ENCODE measurements at regions not wholly inside any gene's neighbourhood (a gene's known extent, or its start where the extent isn't known, plus 50 kb on each side); places are given as distances from the start of the nearest gene placed in this dataset.

GRCh38 chr1:88284666-88285366, 399.3 kb upstream of the PKN2 start:
- no peaks in the 10 kb centered on the region for H3K36me3 ChIP-seq
- H3K27ac ChIP-seq, result no peak overlapping the region
- DNase-seq (no peak), ATAC-seq (no peak)
- H3K9me3 ChIP-seq, result no peaks in the 10 kb centered on the region
- H3K4me3 ChIP-seq, result no peak overlapping the region
- no peaks in the 10 kb centered on the region for H3K4me1 ChIP-seq
- intact Hi-C loops (cut with DNase I; ENCODE audit: low total_unique reads) (no loop called here), in situ Hi-C loops (cut with MboI; ENCODE audit: low sequenced_read_pairs in 4 of 4) (no loop called here)
- no peak for TF ChIP-seq CTCF (IDR thresholded peaks at IDR 0.05 in 4 of 5, conservative IDR thresholded peaks at IDR 0.05 in 1 of 5)
- no peak for TF ChIP-seq POLR2A (IDR thresholded peaks at IDR 0.05)
- no peaks in the 10 kb centered on the region for H3K27me3 ChIP-seq

- Histone ChIP-seq H3K9me3 (no peaks in the 10 kb centered on the region), H3K4me1 (no peaks in the 10 kb centered on the region), H3K27ac (no peak overlapping the region), H3K27me3 (no peaks in the 10 kb centered on the region), H3K36me3 (no peaks in the 10 kb centered on the region), H3K4me3 (no peak overlapping the region)
- in situ Hi-C loops (cut with MboI; ENCODE audit: low sequenced_read_pairs in 4 of 4) (no loop called here), intact Hi-C loops (cut with DNase I; ENCODE audit: low total_unique reads) (no loop called here)
- TF ChIP-seq CTCF (IDR thresholded peaks at IDR 0.05 in 4 of 5, conservative IDR thresholded peaks at IDR 0.05 in 1 of 5) (no peak), POLR2A (IDR thresholded peaks at IDR 0.05) (no peak)
- DNase-seq, result no peak
- no peak for ATAC-seq
These were observed 397.4 kb upstream of the PKN2 start for GRCh38 chr1:88286716-88287115.

DNA sequence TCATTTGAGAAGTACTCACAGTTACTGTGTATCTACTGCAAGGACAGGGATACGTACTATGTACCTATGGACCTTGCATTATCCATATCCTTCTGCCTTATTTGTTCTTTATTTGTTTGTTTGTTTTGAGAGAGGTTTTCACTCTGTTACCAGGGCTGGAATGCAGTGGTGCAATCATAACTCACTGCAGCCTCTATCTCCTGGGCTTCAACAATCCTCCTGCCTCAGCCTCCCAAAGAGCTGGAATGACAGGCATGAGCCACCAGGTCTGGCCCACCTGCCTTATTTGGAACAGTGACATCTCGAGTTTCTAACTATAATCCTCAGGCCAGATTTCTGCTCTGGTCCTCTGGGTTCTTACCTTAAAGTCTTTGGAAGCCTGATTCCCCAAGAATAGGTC, 395.5 kb upstream of the PKN2 start:
- no peak for TF ChIP-seq POLR2A (IDR thresholded peaks at IDR 0.05)
- TF ChIP-seq CTCF (IDR thresholded peaks at IDR 0.05 in 4 of 5, conservative IDR thresholded peaks at IDR 0.05 in 1 of 5), result no peak
- intact Hi-C loops (cut with DNase I; ENCODE audit: low total_unique reads), result no loop called here
- H3K27ac ChIP-seq, result no peak overlapping the region
- H3K36me3 ChIP-seq, result no peaks in the 10 kb centered on the region
- ATAC-seq (no peak), DNase-seq (no peak)
- H3K4me3 ChIP-seq, result no peak overlapping the region
- H3K4me1 ChIP-seq, result no peaks in the 10 kb centered on the region
- no peaks in the 10 kb centered on the region for H3K9me3 ChIP-seq
- no peaks in the 10 kb centered on the region for H3K27me3 ChIP-seq
- in situ Hi-C loops (cut with MboI; ENCODE audit: low sequenced_read_pairs in 4 of 4), result no loop called here

- no peaks in the 10 kb centered on the region for H3K36me3 ChIP-seq
- no peak overlapping the region for H3K4me3 ChIP-seq
- ATAC-seq (no peak), DNase-seq (no peak)
- in situ Hi-C loops (cut with MboI; ENCODE audit: low sequenced_read_pairs in 4 of 4), result no loop called here
- no peaks in the 10 kb centered on the region for H3K4me1 ChIP-seq
- TF ChIP-seq POLR2A (IDR thresholded peaks at IDR 0.05) (no peak), CTCF (IDR thresholded peaks at IDR 0.05 in 4 of 5, conservative IDR thresholded peaks at IDR 0.05 in 1 of 5) (no peak)
- no peaks in the 10 kb centered on the region for H3K9me3 ChIP-seq
- no peak overlapping the region for H3K27ac ChIP-seq
- intact Hi-C loops (cut with DNase I; ENCODE audit: low total_unique reads), result no loop called here
- no peaks in the 10 kb centered on the region for H3K27me3 ChIP-seq
These were observed 394.5 kb upstream of the PKN2 start for GRCh38 chr1:88289401-88290102.

Measured in gastrocnemius medialis (tissue), 4 donors.